ENCODE measurements at regions not wholly inside any gene's neighbourhood (a gene's known extent, or its start where the extent isn't known, plus 50 kb on each side); places are given as distances from the start of the nearest gene placed in this dataset.

DNA sequence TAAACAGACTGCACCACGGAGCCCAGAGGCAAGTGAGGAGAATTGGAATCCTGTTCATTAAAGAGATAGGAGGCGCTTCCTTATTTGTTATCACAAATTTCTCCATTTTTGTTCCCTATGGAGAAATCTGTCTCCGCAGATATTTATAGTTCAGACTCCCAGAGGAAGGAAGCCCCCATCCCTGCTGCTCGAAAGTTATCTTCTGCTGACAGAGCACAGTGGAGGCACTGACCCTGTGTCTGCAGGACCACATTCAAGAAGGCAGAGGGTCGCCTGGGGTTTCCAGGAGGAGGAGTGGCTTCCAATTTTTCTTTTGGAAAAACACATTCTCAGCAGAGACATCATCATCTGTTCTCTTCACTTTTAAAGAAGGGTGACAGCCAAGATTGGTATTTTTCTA, 73.0 kb upstream of the GPR45 start:
- Histone ChIP-seq H3K4me1 (replicated peaks) (no peaks in the 10 kb centered on the region), H3K4me3 (no peak overlapping the region), H3K27me3 (replicated peaks; ENCODE audit: insufficient read depth) (no peaks in the 10 kb centered on the region), H3K36me3 (no peaks in the 10 kb centered on the region), H3K27ac (no peak overlapping the region), H3K9me3 (no peaks in the 10 kb centered on the region)
- WGBS = 72% methylated on average over 5 of the region's 5 CpGs
- TF ChIP-seq CTCF (IDR thresholded peaks at IDR 0.05) = no peak
- no peak for TF ChIP-seq POLR2AphosphoS5 (IDR thresholded peaks at IDR 0.05)
- no peak for TF ChIP-seq POLR2A (IDR thresholded peaks at IDR 0.05)
- no peak for DNase-seq (ENCODE audit: low spot score)
- intact Hi-C loops (cut with DNase I) = no loop called here

GRCh38 chr2:105175231-105175630, 66.3 kb upstream of the GPR45 start:
- intact Hi-C loops (cut with DNase I) = no loop called here
- H3K4me1 ChIP-seq (replicated peaks) = no peaks in the 10 kb centered on the region
- no peaks in the 10 kb centered on the region for H3K36me3 ChIP-seq
- TF ChIP-seq CTCF (IDR thresholded peaks at IDR 0.05) (no peak), POLR2AphosphoS5 (IDR thresholded peaks at IDR 0.05) (no peak), POLR2A (IDR thresholded peaks at IDR 0.05) (no peak)
- H3K9me3 ChIP-seq = no peaks in the 10 kb centered on the region
- no peaks in the 10 kb centered on the region for H3K27me3 ChIP-seq (replicated peaks; ENCODE audit: insufficient read depth)
- DNase-seq (ENCODE audit: low spot score) = no peak
- H3K27ac ChIP-seq = no peak overlapping the region
- H3K4me3 ChIP-seq = no peak overlapping the region
- 4% methylated on average over 4 of the region's 4 CpGs for WGBS

DNA sequence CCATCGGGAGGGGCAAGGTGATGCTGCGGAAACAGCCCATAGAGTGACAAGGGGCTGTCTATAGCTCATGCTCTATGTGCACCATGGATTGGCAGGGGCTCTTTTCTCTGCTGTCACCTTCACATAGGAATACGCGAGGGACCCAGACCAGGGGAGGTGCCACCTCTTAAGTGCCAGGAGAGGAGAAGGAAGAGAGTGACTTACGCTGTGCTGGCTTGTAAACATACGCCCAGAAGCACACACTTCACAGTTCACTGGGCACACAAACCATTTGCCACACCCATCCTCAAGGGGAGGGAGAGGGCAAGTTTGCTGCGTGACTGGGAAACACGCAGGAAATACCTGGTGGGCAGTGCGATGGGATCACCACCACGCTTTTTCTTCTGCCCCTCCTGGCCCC, 65.1 kb upstream of the GPR45 start:
- Histone ChIP-seq H3K36me3 (no peaks in the 10 kb centered on the region), H3K4me3 (no peak overlapping the region), H3K27ac (no peak overlapping the region), H3K4me1 (replicated peaks) (no peaks in the 10 kb centered on the region), H3K9me3 (no peaks in the 10 kb centered on the region), H3K27me3 (replicated peaks; ENCODE audit: insufficient read depth) (no peaks in the 10 kb centered on the region)
- TF ChIP-seq POLR2AphosphoS5 (IDR thresholded peaks at IDR 0.05) (no peak), CTCF (IDR thresholded peaks at IDR 0.05) (no peak), POLR2A (IDR thresholded peaks at IDR 0.05) (no peak)
- intact Hi-C loops (cut with DNase I) = no loop called here
- no peak for DNase-seq (ENCODE audit: low spot score)
- WGBS = 23% methylated on average over 10 of the region's 10 CpGs

DNA sequence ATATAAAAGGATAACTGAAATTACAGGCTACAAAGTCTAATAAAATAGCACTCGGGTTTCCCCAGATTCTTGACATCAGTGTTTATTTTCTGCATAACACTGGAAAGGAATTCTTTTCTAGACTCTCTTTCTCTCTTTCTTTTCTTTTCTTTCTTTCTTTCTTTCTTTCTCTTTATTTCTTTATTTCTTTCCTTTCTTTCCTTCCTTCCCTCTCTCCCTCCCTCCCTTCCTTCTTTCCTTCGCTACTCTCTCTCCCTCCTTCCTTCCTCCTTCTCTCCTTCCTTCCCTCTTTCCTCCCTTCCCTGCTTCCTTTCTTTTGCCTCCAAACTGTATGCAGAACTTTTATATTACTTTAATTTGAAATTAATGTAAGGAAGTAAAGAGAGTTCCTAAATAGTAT, 64.5 kb upstream of the GPR45 start:
- Histone ChIP-seq H3K4me1 (replicated peaks) (no peaks in the 10 kb centered on the region), H3K36me3 (no peaks in the 10 kb centered on the region), H3K4me3 (no peak overlapping the region), H3K27me3 (replicated peaks; ENCODE audit: insufficient read depth) (no peaks in the 10 kb centered on the region), H3K27ac (no peak overlapping the region), H3K9me3 (no peaks in the 10 kb centered on the region)
- TF ChIP-seq CTCF (IDR thresholded peaks at IDR 0.05) (no peak), POLR2AphosphoS5 (IDR thresholded peaks at IDR 0.05) (no peak), POLR2A (IDR thresholded peaks at IDR 0.05) (no peak)
- no peak for DNase-seq (ENCODE audit: low spot score)
- intact Hi-C loops (cut with DNase I) = no loop called here
- WGBS = 45% methylated on average over 2 of the region's 2 CpGs

DNA sequence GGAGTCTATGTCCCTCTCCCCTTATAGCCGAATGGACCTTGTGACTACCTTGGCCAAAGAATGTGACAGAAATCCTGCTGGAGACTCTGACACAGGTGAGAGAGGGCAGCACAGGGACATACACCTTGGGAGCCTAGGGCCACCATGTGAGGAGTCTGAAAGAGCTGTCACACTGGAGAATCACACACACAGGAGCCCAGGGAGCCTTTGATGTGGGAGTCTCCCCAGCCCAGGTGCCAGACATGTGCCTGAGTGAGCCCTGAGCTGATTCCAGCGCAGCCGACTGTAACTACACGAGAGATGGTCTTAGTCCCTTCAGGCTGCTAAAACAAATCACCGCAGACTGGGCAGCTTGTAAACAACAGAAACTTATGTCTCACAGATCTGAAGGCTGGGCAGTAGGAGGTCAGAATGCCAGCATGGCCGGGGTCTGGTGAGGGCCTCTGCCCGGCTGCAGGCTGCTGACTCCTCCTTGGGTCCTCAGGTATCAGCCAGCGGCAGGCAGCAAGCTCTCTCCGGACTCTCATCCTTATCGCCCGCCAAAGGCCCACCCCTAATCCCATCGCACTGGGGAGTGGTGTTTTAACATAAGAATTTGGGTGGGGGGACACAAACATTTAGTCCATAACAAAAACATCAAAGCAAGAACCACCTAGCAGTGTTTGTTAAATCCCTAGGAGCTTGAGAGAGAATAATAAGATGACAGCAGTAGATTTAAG, 63.8 kb upstream of the GPR45 start:
- Histone ChIP-seq H3K9me3 (no peaks in the 10 kb centered on the region), H3K27ac (no peak overlapping the region), H3K4me3 (no peak overlapping the region), H3K27me3 (replicated peaks; ENCODE audit: insufficient read depth) (no peaks in the 10 kb centered on the region), H3K36me3 (no peaks in the 10 kb centered on the region), H3K4me1 (replicated peaks) (no peaks in the 10 kb centered on the region)
- TF ChIP-seq CTCF (IDR thresholded peaks at IDR 0.05) = no peak
- no peak for TF ChIP-seq POLR2A (IDR thresholded peaks at IDR 0.05)
- no peak for TF ChIP-seq POLR2AphosphoS5 (IDR thresholded peaks at IDR 0.05)
- 67% methylated on average over 10 of the region's 12 CpGs for WGBS
- no peak for DNase-seq (ENCODE audit: low spot score)
- intact Hi-C loops (cut with DNase I) = no loop called here

Data from prostate gland (tissue), 2 donors.